GM12892 (cell line): ENCODE measurements at regions not wholly inside any gene's neighbourhood (a gene's known extent, or its start where the extent isn't known, plus 50 kb on each side); places are given as distances from the start of the nearest gene placed in this dataset.

ENCODE experiments used
- POLR2A ChIP-seq: IDR thresholded peaks from 2 replicates; pipeline ENCODE4 v1.6.1; 2011; ENCODE audit warnings: low read depth, low read length, control low read depth
- POLR2AphosphoS5 ChIP-seq: IDR thresholded peaks from 2 replicates; pipeline ENCODE4 v1.6.1; 2011; ENCODE audit warnings: low read depth, low read length, control low read depth
- TAF1 ChIP-seq: IDR thresholded peaks from 2 replicates; pipeline ENCODE4 v1.6.1; 2011; ENCODE audit warnings: low read depth, mild to moderate bottlenecking, control low read depth, low read length, borderline replicate concordance

DNA sequence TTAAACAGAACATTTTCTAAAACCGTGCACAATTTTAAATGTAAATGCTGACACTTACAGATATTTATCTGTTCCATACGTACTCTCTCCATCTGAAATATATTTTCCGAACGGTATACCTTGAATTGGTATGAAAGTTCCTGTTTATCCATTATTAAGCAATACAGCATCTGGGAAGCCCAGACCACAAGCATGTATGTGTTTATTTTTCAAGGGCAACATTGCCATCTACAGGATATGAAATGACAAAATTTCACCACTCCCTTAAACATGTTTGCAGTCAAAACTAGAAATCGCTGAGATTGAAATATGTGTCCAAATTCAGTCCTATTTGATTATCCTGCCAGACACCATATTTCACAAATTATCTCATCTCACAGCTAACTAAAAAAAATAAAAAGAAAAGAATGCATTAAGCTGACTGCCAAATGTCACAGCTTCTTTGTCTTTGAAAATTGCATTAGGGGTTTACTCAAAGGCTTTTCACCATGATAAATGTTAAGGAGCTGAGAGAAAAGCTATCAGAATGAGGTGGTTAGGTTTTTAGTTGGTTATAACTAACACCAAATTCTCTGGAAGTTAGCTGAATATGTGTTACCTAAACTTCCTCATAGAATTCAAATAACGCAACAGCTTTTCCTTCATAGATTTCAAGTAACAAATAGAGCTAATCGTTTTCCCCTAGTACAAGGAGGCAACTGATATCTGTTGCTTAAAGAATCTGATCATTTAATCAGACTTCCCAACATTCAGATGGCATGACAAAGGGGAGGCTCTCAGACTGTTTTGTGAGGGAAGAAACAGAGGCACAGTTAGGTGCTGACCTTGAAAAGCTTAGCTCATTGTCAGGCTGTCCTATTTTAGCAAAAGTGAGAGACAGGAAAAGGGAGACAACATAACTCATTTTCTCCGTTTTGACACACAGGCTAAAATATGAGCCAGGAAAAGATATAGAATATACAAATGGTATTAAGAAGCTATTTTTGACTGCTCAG, 533.1 kb downstream of the TBL1XR1 start:
- TF ChIP-seq POLR2A, result no peak
- no peak for TF ChIP-seq POLR2AphosphoS5
- no peak for TF ChIP-seq TAF1
